HEK293 (cell line): ENCODE measurements at regions not wholly inside any gene's neighbourhood (a gene's known extent, or its start where the extent isn't known, plus 50 kb on each side); places are given as distances from the start of the nearest gene placed in this dataset.

ENCODE experiments used
- CTCF ChIA-PET: fragments of 350-600 bp; formaldehyde crosslinking; extraction: SDS; loops from one replicate; lab custom pipeline; 2021; ENCODE audit warnings: antibody characterized with exemption; lab: Yijun Ruan, JAX
- POLR2A ChIA-PET: fragments of 300-600 bp; formaldehyde crosslinking; extraction: SDS; loops from one replicate; lab custom pipeline; 2020; ENCODE audit warnings: antibody characterized with exemption, inconsistent platforms; lab: Yijun Ruan, JAX
- H3K27ac ChIP-seq: fragments of 200-500 bp; sonication (Bioruptor generic); 2 replicates; pipeline ENCODE4 v1.5.1; 2014; ENCODE audit warnings: low read depth, low read length, control low read depth, inconsistent platforms; ENCODE audit errors: extremely low read depth
- H3K36me3 ChIP-seq, 2 experiments: fragments of 200-500 bp in 1 of 2; sonication (Bioruptor generic) in 1 of 2; 1 replicate in 1 of 2; 2 replicates in 1 of 2; pipeline ENCODE4 v1.5.1; 2014 to 2017; ENCODE audit warnings: inconsistent platforms in 2 of 2, low read length in 2 of 2; ENCODE audit not compliant: control insufficient read depth in 2 of 2, insufficient read depth in 1 of 2
- H3K4me1 ChIP-seq: fragments of 200-500 bp; sonication (Bioruptor generic); 2 replicates; pipeline ENCODE4 v1.5.1; 2014; ENCODE audit warnings: mild to moderate bottlenecking, low read length, inconsistent platforms; ENCODE audit not compliant: control insufficient read depth, insufficient read depth
- H3K4me3 ChIP-seq: 2 replicates; pipeline ENCODE4 v1.5.1; 2011; ENCODE audit warnings: low read depth, mild to moderate bottlenecking, control low read depth, low read length, moderate library complexity
- H3K9me3 ChIP-seq: fragments of 200-500 bp; sonication (Bioruptor generic); 2 replicates; pipeline ENCODE4 v1.5.1; 2014; ENCODE audit warnings: low read depth, low read length, inconsistent platforms; ENCODE audit not compliant: control insufficient read depth, insufficient read depth
- ATF2 ChIP-seq: fragments of 450-650 bp; formaldehyde crosslinking; IDR thresholded peaks from 2 replicates; pipeline ENCODE4 v1.5.1; 2016; ENCODE audit warnings: missing biosample characterization, missing genetic modification characterization, low read depth
- BCL6B ChIP-seq: fragments of 450-650 bp; formaldehyde crosslinking; IDR thresholded peaks from 2 replicates; pipeline ENCODE4 v1.5.1; 2017; ENCODE audit warnings: missing biosample characterization, missing genetic modification characterization
- HOXC10 ChIP-seq: sonication (generic); formaldehyde crosslinking; IDR thresholded peaks from 2 replicates; pipeline ENCODE4 v1.8.1; 2023; ENCODE audit warnings: mild to moderate bottlenecking, missing genetic modification reagents
- KLF16 ChIP-seq: fragments of 450-650 bp; formaldehyde crosslinking; IDR thresholded peaks from 2 replicates; pipeline ENCODE4 v1.5.1; 2017; ENCODE audit warnings: missing biosample characterization, missing genetic modification characterization
- MZF1 ChIP-seq: fragments of 450-650 bp; formaldehyde crosslinking; IDR thresholded peaks from 2 replicates; pipeline ENCODE4 v1.5.1; 2017; ENCODE audit warnings: missing biosample characterization, missing genetic modification characterization, borderline replicate concordance
- PBX3 ChIP-seq: sonication (generic); formaldehyde crosslinking; IDR thresholded peaks from 2 replicates; pipeline ENCODE4 v1.8.1; 2022; ENCODE audit warnings: mild to moderate bottlenecking, moderate library complexity, missing genetic modification reagents
- YY1 ChIP-seq: fragments of 450-650 bp; formaldehyde crosslinking; IDR thresholded peaks from 2 replicates; pipeline ENCODE4 v1.5.1; 2018; ENCODE audit warnings: missing biosample characterization, missing genetic modification characterization
- ZBTB10 ChIP-seq: fragments of 450-650 bp; formaldehyde crosslinking; IDR thresholded peaks from 2 replicates; pipeline ENCODE4 v1.5.1; 2016; ENCODE audit warnings: missing biosample characterization, missing genetic modification characterization
- ZBTB17 ChIP-seq: fragments of 450-650 bp; formaldehyde crosslinking; IDR thresholded peaks from 2 replicates; pipeline ENCODE4 v1.5.1; 2016; ENCODE audit warnings: missing biosample characterization, missing genetic modification characterization
- ZFP3 ChIP-seq: fragments of 450-650 bp; formaldehyde crosslinking; IDR thresholded peaks from 2 replicates; pipeline ENCODE4 v1.5.1; 2016; ENCODE audit warnings: low read depth, missing biosample characterization, missing genetic modification characterization
- ZNF155 ChIP-seq: fragments of 450-650 bp; formaldehyde crosslinking; IDR thresholded peaks from 2 replicates; pipeline ENCODE4 v1.5.1; 2016; ENCODE audit warnings: missing biosample characterization, missing genetic modification characterization
- ZNF2 ChIP-seq: fragments of 450-650 bp; formaldehyde crosslinking; IDR thresholded peaks from 2 replicates; pipeline ENCODE4 v1.5.1; 2016; ENCODE audit warnings: missing biosample characterization, missing genetic modification characterization
- ZNF23 ChIP-seq: fragments of 450-650 bp; formaldehyde crosslinking; IDR thresholded peaks from 2 replicates; pipeline ENCODE4 v1.5.1; 2016; ENCODE audit warnings: missing biosample characterization, missing genetic modification characterization, borderline replicate concordance
- ZNF280C ChIP-seq: fragments of 450-650 bp; formaldehyde crosslinking; IDR thresholded peaks from 2 replicates; pipeline ENCODE4 v1.5.1; 2016; ENCODE audit warnings: missing biosample characterization, missing genetic modification characterization
- ZNF362 ChIP-seq: fragments of 450-650 bp; formaldehyde crosslinking; IDR thresholded peaks from 2 replicates; pipeline ENCODE4 v1.5.1; 2016; ENCODE audit warnings: missing biosample characterization, missing genetic modification characterization
- ZNF37A ChIP-seq: fragments of 450-650 bp; IDR thresholded peaks from 2 replicates; pipeline ENCODE4 v1.5.1; 2018; ENCODE audit warnings: missing biosample characterization, missing genetic modification characterization
- ZNF521 ChIP-seq: fragments of 450-650 bp; formaldehyde crosslinking; IDR thresholded peaks from 2 replicates; pipeline ENCODE4 v1.5.1; 2017; ENCODE audit warnings: missing biosample characterization, mild to moderate bottlenecking, missing genetic modification characterization
- ZNF529 ChIP-seq: fragments of 450-650 bp; formaldehyde crosslinking; IDR thresholded peaks from 2 replicates; pipeline ENCODE4 v1.5.1; 2017; ENCODE audit warnings: missing genetic modification characterization, missing biosample characterization; ENCODE audit not compliant: insufficient replicate concordance
- ZNF530 ChIP-seq: fragments of 450-650 bp; formaldehyde crosslinking; IDR thresholded peaks from 2 replicates; pipeline ENCODE4 v1.5.1; 2016; ENCODE audit warnings: low read depth, missing biosample characterization, missing genetic modification characterization
- ZNF561 ChIP-seq: fragments of 450-650 bp; IDR thresholded peaks from 2 replicates; pipeline ENCODE4 v1.5.1; 2018; ENCODE audit warnings: missing biosample characterization, missing genetic modification characterization, borderline replicate concordance
- ZNF580 ChIP-seq: fragments of 450-650 bp; formaldehyde crosslinking; IDR thresholded peaks from 2 replicates; pipeline ENCODE4 v1.5.1; 2016; ENCODE audit warnings: missing biosample characterization, missing genetic modification characterization
- ZNF645 ChIP-seq: fragments of 450-650 bp; formaldehyde crosslinking; IDR thresholded peaks from 2 replicates; pipeline ENCODE4; 2016; ENCODE audit warnings: missing biosample characterization, missing genetic modification characterization
- ZNF670 ChIP-seq: fragments of 450-650 bp; formaldehyde crosslinking; IDR thresholded peaks from 2 replicates; pipeline ENCODE4 v1.5.1; 2016; ENCODE audit warnings: missing biosample characterization, missing genetic modification characterization, low read depth
- ZNF785 ChIP-seq: fragments of 450-650 bp; formaldehyde crosslinking; IDR thresholded peaks from 2 replicates; pipeline ENCODE4 v1.5.1; 2016; ENCODE audit warnings: missing biosample characterization, missing genetic modification characterization
- ZSCAN30 ChIP-seq: fragments of 450-650 bp; IDR thresholded peaks from 2 replicates; pipeline ENCODE4 v1.5.1; 2018; ENCODE audit warnings: missing biosample characterization, mild to moderate bottlenecking, missing genetic modification characterization, moderate library complexity

GRCh38 chr4:35066406-35066805 lies 1177.9 kb downstream of the ARAP2 start:
- no peak for TF ChIP-seq ZNF23 (tag by site-specific recombination)
- no peak for TF ChIP-seq PBX3 (CRISPR knock-in tag)
- TF ChIP-seq ZBTB17: no peak
- no peak for TF ChIP-seq ZNF580 (tag by site-specific recombination)
- TF ChIP-seq YY1 (tag by site-specific recombination): no peak
- no peak for TF ChIP-seq KLF16 (tag by site-specific recombination)
- no peak for TF ChIP-seq BCL6B (tag by site-specific recombination)
- TF ChIP-seq ZNF529 (tag by site-specific recombination): no peak
- TF ChIP-seq ZSCAN30: no peak
- Histone ChIP-seq H3K9me3 (no peaks in the 10 kb centered on the region), H3K27ac (no peak overlapping the region), H3K4me1 (no peaks in the 10 kb centered on the region), H3K4me3 (no peak overlapping the region), H3K36me3 (no peaks in the 10 kb centered on the region)
- ChIA-PET POLR2A (no interaction called here), CTCF (no interaction called here)

- H3K4me1 ChIP-seq: no peaks in the 10 kb centered on the region
- no peaks in the 10 kb centered on the region for H3K36me3 ChIP-seq
- no peaks in the 10 kb centered on the region for H3K9me3 ChIP-seq
- no peak overlapping the region for H3K27ac ChIP-seq
- no peak overlapping the region for H3K4me3 ChIP-seq
- CTCF ChIA-PET: no interaction called here
- POLR2A ChIA-PET: no interaction called here
- no peak for TF ChIP-seq MZF1 (tag by site-specific recombination)
- no peak for TF ChIP-seq ZNF530 (tag by site-specific recombination)
- TF ChIP-seq ZNF362 (tag by site-specific recombination): no peak
- no peak for TF ChIP-seq ZNF280C (tag by site-specific recombination)
- no peak for TF ChIP-seq ZNF155 (tag by site-specific recombination)
- TF ChIP-seq ZBTB10 (tag by site-specific recombination): no peak
- no peak for TF ChIP-seq ATF2 (tag by site-specific recombination)
- no peak for TF ChIP-seq ZNF670 (tag by site-specific recombination)
- TF ChIP-seq ZNF2: no peak
- no peak for TF ChIP-seq ZNF561 (tag by site-specific recombination)
- no peak for TF ChIP-seq HOXC10
- no peak for TF ChIP-seq ZNF645 (tag by site-specific recombination)
- TF ChIP-seq ZNF785 (tag by site-specific recombination): no peak
- no peak for TF ChIP-seq ZFP3 (tag by site-specific recombination)
- no peak for TF ChIP-seq ZNF37A (tag by site-specific recombination)
- TF ChIP-seq ZNF521 (tag by site-specific recombination): no peak
Observed at GRCh38 chr4:35080799-35081198, 1163.5 kb downstream of the ARAP2 start.
